22Rv1 (cell line): ENCODE measurements at regions not wholly inside any gene's neighbourhood (a gene's known extent, or its start where the extent isn't known, plus 50 kb on each side); places are given as distances from the start of the nearest gene placed in this dataset.

Source experiments
- ZFX ChIP-seq: fragments of 450-650 bp; IDR thresholded peaks from 2 replicates; pipeline ENCODE4 v1.6.1; 2017; ENCODE audit warnings: antibody characterized with exemption, borderline replicate concordance
- TF ChIP-seq, protein P1 (sequence below): fragments of 450-650 bp; IDR thresholded peaks from 2 replicates; pipeline ENCODE4 v1.5.1; 2017; ENCODE audit warnings: mild to moderate bottlenecking

DNA sequence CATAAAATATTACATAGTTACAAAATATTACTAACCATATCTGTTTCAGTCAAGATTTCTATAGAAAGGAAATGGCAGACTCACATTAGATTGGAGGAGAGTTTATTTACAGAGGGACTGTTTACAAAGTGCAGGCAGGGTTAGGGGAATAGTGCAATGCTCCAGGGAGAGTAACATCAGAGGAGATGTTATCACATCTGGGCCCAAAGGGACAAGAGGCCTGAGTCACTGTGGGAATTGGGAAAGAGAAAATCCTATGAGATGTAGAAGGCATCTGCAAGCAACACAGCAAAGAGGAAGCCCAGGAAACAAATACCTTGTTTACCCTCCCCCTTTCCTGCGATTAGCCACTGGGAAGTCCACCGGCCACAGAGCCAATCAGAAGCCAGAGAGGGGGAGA lies 227.3 kb upstream of the TANK start:
- no peak for TF ChIP-seq ZFX
- TF ChIP-seq, protein P1, sequence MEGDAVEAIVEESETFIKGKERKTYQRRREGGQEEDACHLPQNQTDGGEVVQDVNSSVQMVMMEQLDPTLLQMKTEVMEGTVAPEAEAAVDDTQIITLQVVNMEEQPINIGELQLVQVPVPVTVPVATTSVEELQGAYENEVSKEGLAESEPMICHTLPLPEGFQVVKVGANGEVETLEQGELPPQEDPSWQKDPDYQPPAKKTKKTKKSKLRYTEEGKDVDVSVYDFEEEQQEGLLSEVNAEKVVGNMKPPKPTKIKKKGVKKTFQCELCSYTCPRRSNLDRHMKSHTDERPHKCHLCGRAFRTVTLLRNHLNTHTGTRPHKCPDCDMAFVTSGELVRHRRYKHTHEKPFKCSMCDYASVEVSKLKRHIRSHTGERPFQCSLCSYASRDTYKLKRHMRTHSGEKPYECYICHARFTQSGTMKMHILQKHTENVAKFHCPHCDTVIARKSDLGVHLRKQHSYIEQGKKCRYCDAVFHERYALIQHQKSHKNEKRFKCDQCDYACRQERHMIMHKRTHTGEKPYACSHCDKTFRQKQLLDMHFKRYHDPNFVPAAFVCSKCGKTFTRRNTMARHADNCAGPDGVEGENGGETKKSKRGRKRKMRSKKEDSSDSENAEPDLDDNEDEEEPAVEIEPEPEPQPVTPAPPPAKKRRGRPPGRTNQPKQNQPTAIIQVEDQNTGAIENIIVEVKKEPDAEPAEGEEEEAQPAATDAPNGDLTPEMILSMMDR = no peak
